PC-3 (cell line): ENCODE measurements at regions not wholly inside any gene's neighbourhood (a gene's known extent, or its start where the extent isn't known, plus 50 kb on each side); places are given as distances from the start of the nearest gene placed in this dataset.

Experiments
- ATAC-seq: fragments of 200-7000 bp; cut with Tn5 transposase; 2 replicates; pipeline ENCODE4 v1.9.1; 2020; ENCODE audit warnings: mild to moderate bottlenecking, moderate library complexity
- BruUV-seq: library from RNA; stranded (reverse); fragments of 400-500 nt; replicated peaks from 2 replicates; lab custom pipeline; 2021; lab: Mats Ljungman, UMichigan
- CTCF ChIA-PET: fragments of 300-600 bp; sonication (Branson Sonifier 250); formaldehyde crosslinking; loops from one replicate; lab custom pipeline; 2022; ENCODE audit warnings: antibody characterized with exemption; lab: Charles Lee
- POLR2A ChIA-PET: fragments of 300-600 bp; sonication (Branson Sonifier 250); formaldehyde crosslinking; loops from one replicate; lab custom pipeline; 2022; ENCODE audit warnings: antibody characterized with exemption; ENCODE audit not compliant: unreplicated experiment; lab: Charles Lee
- DNase-seq: peaks from one replicate; pipeline ENCODE4 v3.0.0-alpha.2; 2015
- H2AFZ ChIP-seq: fragments of 300-600 bp; sonication (generic); 2 replicates; pipeline ENCODE4 v1.6.0; 2016; ENCODE audit warnings: antibody characterized with exemption, low read length
- H3F3A ChIP-seq: fragments of 300-600 bp; sonication (generic); one replicate; pipeline ENCODE4 v1.6.0; 2017; ENCODE audit warnings: antibody characterized with exemption, low read length, control low read depth, mild to moderate bottlenecking; ENCODE audit not compliant: unreplicated experiment
- H3K27ac ChIP-seq: fragments of 300-600 bp; sonication (generic); 2 replicates; pipeline ENCODE4 v1.5.1; 2016; ENCODE audit warnings: mild to moderate bottlenecking, low read length
- H3K27me3 ChIP-seq: fragments of 300-600 bp; sonication (generic); 2 replicates; pipeline ENCODE4 v1.6.1; 2016; ENCODE audit warnings: low read length, mixed read lengths
- H3K36me3 ChIP-seq: fragments of 300-600 bp; sonication (generic); 2 replicates; pipeline ENCODE4 v1.6.1; 2016; ENCODE audit warnings: low read depth, mixed run types, low read length, mixed read lengths
- H3K4me1 ChIP-seq: fragments of 300-600 bp; sonication (generic); 2 replicates; pipeline ENCODE4 v1.5.1; 2016; ENCODE audit warnings: low read length; ENCODE audit not compliant: insufficient read depth
- H3K4me2 ChIP-seq: fragments of 300-600 bp; sonication (generic); 2 replicates; pipeline ENCODE4 v1.6.0; 2016; ENCODE audit warnings: low read length
- H3K4me3 ChIP-seq: fragments of 300-600 bp; sonication (generic); 2 replicates; pipeline ENCODE4 v1.5.1; 2016; ENCODE audit warnings: mild to moderate bottlenecking, low read length, mixed read lengths
- H3K79me2 ChIP-seq: fragments of 300-600 bp; sonication (generic); 2 replicates; pipeline ENCODE4 v1.6.1; 2017; ENCODE audit warnings: low read length, mixed read lengths
- H3K9ac ChIP-seq: fragments of 300-600 bp; sonication (generic); 2 replicates; pipeline ENCODE4 v1.6.0; 2016; ENCODE audit warnings: mild to moderate bottlenecking, low read length
- H3K9me2 ChIP-seq: fragments of 300-600 bp; sonication (generic); replicated peaks from 2 replicates; pipeline ENCODE4 v1.6.1; 2016; ENCODE audit warnings: mixed run types, low read length, mixed read lengths
- H3K9me3 ChIP-seq: fragments of 300-600 bp; sonication (generic); 2 replicates; pipeline ENCODE4 v1.6.1; 2016; ENCODE audit warnings: low read length, mixed read lengths
- H4K20me1 ChIP-seq: fragments of 300-600 bp; sonication (generic); 2 replicates; pipeline ENCODE4 v1.6.1; 2016; ENCODE audit warnings: low read length, mixed read lengths
- CTCF ChIP-seq: fragments of 300-600 bp; sonication (generic); conservative IDR thresholded peaks from 2 replicates; pipeline ENCODE4 v1.5.1; 2017; ENCODE audit warnings: antibody characterized with exemption, low read depth, mild to moderate bottlenecking, low read length
- EZH2 ChIP-seq: fragments of 300-600 bp; sonication (generic); IDR thresholded peaks from one replicate; pipeline ENCODE4 v1.6.1; 2017; ENCODE audit warnings: antibody characterized with exemption, mild to moderate bottlenecking, low read length; ENCODE audit not compliant: unreplicated experiment
- EZH2phosphoT487 ChIP-seq: fragments of 300-600 bp; sonication (generic); IDR thresholded peaks from 2 replicates; pipeline ENCODE4 v1.6.1; 2018; ENCODE audit warnings: mild to moderate bottlenecking, antibody characterized with exemption, low read length, borderline replicate concordance
- intact Hi-C: fragments of 100-400 bp; cut with micrococcal nuclease; formaldehyde crosslinking; loops from 2 replicates; pipeline ENCODE4 v1.9.0; 2023

GRCh38 chr2:41927581-41928264, 120.1 kb upstream of the PKDCC start:
- H3K9me2 ChIP-seq: no peaks in the 10 kb centered on the region
- H2AFZ ChIP-seq: no peak overlapping the region
- DNase-seq: no peak
- H3K36me3 ChIP-seq: no peaks in the 10 kb centered on the region
- no peak for ATAC-seq
- BruUV-seq: no TSS peak
- H3K79me2 ChIP-seq: no peaks in the 10 kb centered on the region
- H3K9ac ChIP-seq: no peak overlapping the region
- peaks cover 42% of the 10 kb centered on the region for H3K4me1 ChIP-seq
- no peaks in the 10 kb centered on the region for H3K9me3 ChIP-seq
- no peaks in the 10 kb centered on the region for H4K20me1 ChIP-seq
- H3K27ac ChIP-seq: no peak overlapping the region
- no peaks in the 10 kb centered on the region for H3F3A ChIP-seq
- CTCF ChIA-PET: no interaction called here
- no peak overlapping the region for H3K4me2 ChIP-seq
- H3K27me3 ChIP-seq: no peaks in the 10 kb centered on the region
- intact Hi-C loops: no loop called here
- TF ChIP-seq EZH2: no peak
- TF ChIP-seq CTCF: no peak
- no peak for TF ChIP-seq EZH2phosphoT487
- POLR2A ChIA-PET: no interaction called here
- no peak overlapping the region for H3K4me3 ChIP-seq

- DNase-seq (peak; percentile 89), ATAC-seq (peak; percentile 83)
- peak overlapping the region; percentile 21; the same call in 1 of the 2 replicates for H2AFZ ChIP-seq
- no peaks in the 10 kb centered on the region for H3K9me3 ChIP-seq
- CTCF ChIA-PET: no interaction called here
- no peaks in the 10 kb centered on the region for H4K20me1 ChIP-seq
- no peaks in the 10 kb centered on the region for H3K36me3 ChIP-seq
- POLR2A ChIA-PET: no interaction called here
- intact Hi-C loops: no loop called here
- peaks cover 47% of the 10 kb centered on the region for H3K4me1 ChIP-seq
- peak overlapping the region; percentile 59 for H3K4me2 ChIP-seq
- H3K9ac ChIP-seq: no peak overlapping the region
- TF ChIP-seq CTCF: no peak
- no peak for TF ChIP-seq EZH2phosphoT487
- no peak for TF ChIP-seq EZH2
- no peaks in the 10 kb centered on the region for H3F3A ChIP-seq
- no peaks in the 10 kb centered on the region for H3K79me2 ChIP-seq
- H3K9me2 ChIP-seq: no peaks in the 10 kb centered on the region
- no peak overlapping the region for H3K4me3 ChIP-seq
- no peaks in the 10 kb centered on the region for H3K27me3 ChIP-seq
- peak overlapping the region; percentile 46 for H3K27ac ChIP-seq
- BruUV-seq: no TSS peak
Observed at GRCh38 chr2:41928526-41928925, 119.3 kb upstream of the PKDCC start.

- intact Hi-C loops: no loop called here
- Histone ChIP-seq H3K79me2 (no peaks in the 10 kb centered on the region), H3K4me1 (peaks cover 59% of the 10 kb centered on the region), H3K4me3 (0 out of 2 replicates have a peak overlapping the region, but pooled peaks have one; percentile 12), H3K27me3 (no peaks in the 10 kb centered on the region), H3K27ac (peak overlapping the region; percentile 76), H3K4me2 (peak overlapping the region; percentile 69), H3F3A (no peaks in the 10 kb centered on the region), H3K9ac (peak overlapping the region; percentile 8; the same call in 1 of the 2 replicates), H3K9me3 (no peaks in the 10 kb centered on the region), H2AFZ (0 out of 2 replicates have a peak overlapping the region, but pooled peaks have one; percentile 39), H3K36me3 (no peaks in the 10 kb centered on the region), H4K20me1 (no peaks in the 10 kb centered on the region), H3K9me2 (no peaks in the 10 kb centered on the region)
- CTCF ChIA-PET: no interaction called here
- peak; percentile 89 for DNase-seq
- POLR2A ChIA-PET: no interaction called here
- TF ChIP-seq EZH2phosphoT487 (no peak), CTCF (no peak), EZH2 (no peak)
- no TSS peak for BruUV-seq
- ATAC-seq: peak; percentile 52
Observed at GRCh38 chr2:41930807-41931566, 116.8 kb upstream of the PKDCC start.
